T-cell (primary cell): ENCODE measurements at regions not wholly inside any gene's neighbourhood (a gene's known extent, or its start where the extent isn't known, plus 50 kb on each side); places are given as distances from the start of the nearest gene placed in this dataset.
A peak's percentile ranks its signal among the peaks of the same experiment; 100 is the strongest.

ENCODE experiments used
- ATAC-seq, 4 experiments: fragments of 200-7000 bp in 3 of 4; fragments of 150-1000 bp in 1 of 4; cut with Tn5 transposase; replicated peaks in 1 of 4; 1 replicate in 3 of 4; 2 replicates in 1 of 4; pipeline ENCODE4 v1.10.0; 2021; ENCODE audit warnings: moderate library complexity in 3 of 4, mild to moderate bottlenecking in 2 of 4, moderate number of reproducible peaks in 1 of 4
- CTCF ChIA-PET, 2 donors: fragments of 300-600 bp; sonication (Branson Sonifier 250); formaldehyde crosslinking; loops; one replicate each; lab custom pipeline; 2022; ENCODE audit warnings: antibody characterized with exemption in 2 of 2; lab: Charles Lee
- POLR2A ChIA-PET, 2 donors: fragments of 300-600 bp; sonication (Branson Sonifier 250); formaldehyde crosslinking; loops; one replicate each; lab custom pipeline; 2022; ENCODE audit warnings: antibody characterized with exemption in 2 of 2; lab: Charles Lee
- DNase-seq, 35 experiments: peaks; one replicate each; pipeline versions ENCODE4 v3.0.0 to v3.0.0-alpha.2; 2013 to 2023
- H3K27ac ChIP-seq: one replicate; pipeline ENCODE4 v1.5.1; 2013; ENCODE audit warnings: low read length
- H3K27me3 ChIP-seq, 2 experiments: replicated peaks in 1 of 2; 1 replicate in 1 of 2; 2 replicates in 1 of 2; pipeline versions ENCODE4 v1.6.1 to v1.7.0; 2013; ENCODE audit warnings: low read length in 1 of 2, mixed read lengths in 1 of 2; ENCODE audit not compliant: control insufficient read depth in 2 of 2, insufficient read depth in 2 of 2; ENCODE audit errors: extremely low read depth in 1 of 2
- H3K36me3 ChIP-seq, 2 donors: 1 replicate in 1 of 2; 2 replicates in 1 of 2; pipeline versions ENCODE4 v1.6.1 to v1.7.0; 2013; ENCODE audit warnings: low read length in 1 of 2; ENCODE audit not compliant: control insufficient read depth in 2 of 2, insufficient read depth in 1 of 2; ENCODE audit errors: extremely low read depth in 1 of 2
- H3K4me1 ChIP-seq, 2 experiments: 1 replicate in 1 of 2; 2 replicates in 1 of 2; pipeline versions ENCODE4 v1.6.1 to v1.7.0; 2013; ENCODE audit warnings: low read length in 2 of 2, mixed read lengths in 1 of 2; ENCODE audit not compliant: insufficient read depth in 2 of 2, control insufficient read depth in 1 of 2; ENCODE audit errors: extremely low read depth in 1 of 2
- H3K4me3 ChIP-seq, 2 donors: 1 replicate in 1 of 2; 2 replicates in 1 of 2; pipeline versions ENCODE4 v1.5.1 to v1.7.0; 2013; ENCODE audit warnings: mild to moderate bottlenecking in 2 of 2, low read length in 1 of 2, moderate library complexity in 1 of 2; ENCODE audit not compliant: control insufficient read depth in 1 of 2; ENCODE audit errors: extremely low read depth in 1 of 2
- H3K9me3 ChIP-seq: 2 replicates; pipeline ENCODE4 v1.7.0; 2013
- H3K27ac Mint-ChIP-seq, 2 donors: one replicate each; pipeline ENCODE4 v1.8.0; 2020 to 2021; ENCODE audit warnings: mild to moderate bottlenecking in 2 of 2, mixed read lengths in 2 of 2
- H3K27me3 Mint-ChIP-seq, 2 donors: one replicate each; pipeline ENCODE4 v1.8.0; 2021 to 2022; ENCODE audit warnings: mixed read lengths in 2 of 2
- H3K36me3 Mint-ChIP-seq: one replicate; pipeline ENCODE4 v1.8.0; 2021; ENCODE audit warnings: mixed read lengths
- H3K4me1 Mint-ChIP-seq, 3 donors: one replicate each; pipeline ENCODE4 v1.8.0; 2020 to 2022; ENCODE audit warnings: mixed read lengths in 3 of 3, mild to moderate bottlenecking in 1 of 3
- H3K4me3 Mint-ChIP-seq, 3 donors: one replicate each; pipeline ENCODE4 v1.8.0; 2020 to 2022; ENCODE audit warnings: mild to moderate bottlenecking in 3 of 3, mixed read lengths in 3 of 3, moderate library complexity in 3 of 3
- H3K9me3 Mint-ChIP-seq, 3 donors: one replicate each; pipeline ENCODE4 v1.8.0; 2020 to 2022; ENCODE audit warnings: mixed read lengths in 3 of 3
- WGBS: methylation state at CpG from one replicate; pipeline ENCODE4 v1.1.5; 2013; ENCODE audit warnings: missing lambda C conversion rate; ENCODE audit not compliant: insufficient coverage; 5-methylcytosine and 5-hydroxymethylcytosine counted together

GRCh38 chr1:235045921-235046601 lies 82.6 kb downstream of the TOMM20 start:
- Histone ChIP-seq H3K4me1 (peaks cover 0 to 17% of the 10 kb centered on the region in 2 experiments), H3K9me3 (no peaks in the 10 kb centered on the region), H3K27me3 (no peaks in the 10 kb centered on the region), H3K4me3 (no peak overlapping the region), H3K27ac (no peak overlapping the region), H3K36me3 (no peaks in the 10 kb centered on the region)
- CTCF ChIA-PET = no interaction called here
- peaks cover 2 to 32% (median 14%) of the 10 kb centered on the region in 3 donors for H3K4me1 Mint-ChIP-seq
- DNase-seq = no peak
- H3K27ac Mint-ChIP-seq = no peak overlapping the region
- H3K9me3 Mint-ChIP-seq = no peaks in the 10 kb centered on the region
- no peak for ATAC-seq
- POLR2A ChIA-PET = no interaction called here
- WGBS = 86% methylated on average over 11 of the region's 17 CpGs
- H3K4me3 Mint-ChIP-seq = no peak overlapping the region
- no peaks in the 10 kb centered on the region for H3K36me3 Mint-ChIP-seq
- no peaks in the 10 kb centered on the region for H3K27me3 Mint-ChIP-seq

GRCh38 chr1:235045034-235045690 lies 83.5 kb downstream of the TOMM20 start:
- Mint-ChIP-seq H3K9me3 (no peaks in the 10 kb centered on the region), H3K4me1 (peaks cover 6 to 35% (median 17%) of the 10 kb centered on the region in 3 donors), H3K36me3 (no peaks in the 10 kb centered on the region), H3K4me3 (no peak overlapping the region), H3K27me3 (no peaks in the 10 kb centered on the region), H3K27ac (no peak overlapping the region)
- Histone ChIP-seq H3K36me3 (no peaks in the 10 kb centered on the region), H3K27ac (no peak overlapping the region), H3K4me3 (no peak overlapping the region), H3K27me3 (no peaks in the 10 kb centered on the region), H3K4me1 (peaks cover 0 to 17% of the 10 kb centered on the region in 2 experiments), H3K9me3 (no peaks in the 10 kb centered on the region)
- ChIA-PET CTCF (no interaction called here), POLR2A (no interaction called here)
- WGBS = 75% methylated on average over 5 of the region's 10 CpGs
- DNase-seq (no peak), ATAC-seq (no peak)

GRCh38 chr1:235043234-235043633 lies 85.4 kb downstream of the TOMM20 start:
- Mint-ChIP-seq H3K27me3 (no peaks in the 10 kb centered on the region), H3K9me3 (peaks cover 9 to 12% (median 10%) of the 10 kb centered on the region in 3 donors), H3K36me3 (peaks cover 5% of the 10 kb centered on the region), H3K4me1 (peaks cover 6 to 33% (median 17%) of the 10 kb centered on the region in 3 donors), H3K4me3 (no peak overlapping the region), H3K27ac (no peak overlapping the region)
- H3K9me3 ChIP-seq = no peaks in the 10 kb centered on the region
- ChIA-PET CTCF (no interaction called here), POLR2A (no interaction called here)
- DNase-seq (peak in 3 of 35 experiments; percentile 5 to 30 (median 19)), ATAC-seq (peak in 1 of 4 experiments; percentile 29)
- no peaks in the 10 kb centered on the region for H3K27me3 ChIP-seq
- H3K4me1 ChIP-seq = peaks cover 0 to 17% of the 10 kb centered on the region in 2 experiments
- WGBS = no CpG with 5 or more reads among the region's 3 CpGs
- no peak overlapping the region for H3K27ac ChIP-seq
- no peaks in the 10 kb centered on the region for H3K36me3 ChIP-seq
- no peak overlapping the region for H3K4me3 ChIP-seq

GRCh38 chr1:235038701-235039100 lies 89.9 kb downstream of the TOMM20 start:
- Mint-ChIP-seq H3K27ac (no peak overlapping the region), H3K27me3 (no peaks in the 10 kb centered on the region), H3K36me3 (peaks cover 9% of the 10 kb centered on the region), H3K4me3 (no peak overlapping the region), H3K9me3 (peaks cover 13 to 17% (median 15%) of the 10 kb centered on the region in 3 donors), H3K4me1 (peaks cover 6 to 12% (median 6%) of the 10 kb centered on the region in 3 donors)
- ATAC-seq = no peak
- DNase-seq = no peak
- Histone ChIP-seq H3K36me3 (no peaks in the 10 kb centered on the region), H3K27ac (no peak overlapping the region), H3K9me3 (no peaks in the 10 kb centered on the region), H3K4me3 (no peak overlapping the region), H3K4me1 (peaks cover 0 to 8% of the 10 kb centered on the region in 2 experiments), H3K27me3 (no peaks in the 10 kb centered on the region)
- POLR2A ChIA-PET = interaction anchor here in 1 of 2 donors (0.7 kb wide), 2 partner anchors 163 to 535 kb away, joined by 3 to 5 read pairs; no protein-coding TSS in a partner anchor
- CTCF ChIA-PET = no interaction called here
- WGBS = no CpG with 5 or more reads among the region's 2 CpGs

- H3K36me3 ChIP-seq = no peaks in the 10 kb centered on the region
- CTCF ChIA-PET = no interaction called here
- no peak overlapping the region for H3K4me3 ChIP-seq
- peaks cover 0 to 4% of the 10 kb centered on the region in 2 experiments for H3K4me1 ChIP-seq
- DNase-seq (no peak), ATAC-seq (no peak)
- Mint-ChIP-seq H3K27me3 (no peaks in the 10 kb centered on the region), H3K27ac (no peak overlapping the region), H3K9me3 (peaks cover 13 to 17% (median 15%) of the 10 kb centered on the region in 3 donors), H3K4me3 (no peak overlapping the region), H3K4me1 (peaks cover 3 to 6% (median 3%) of the 10 kb centered on the region in 3 donors), H3K36me3 (peaks cover 9% of the 10 kb centered on the region)
- POLR2A ChIA-PET = no interaction called here
- no peaks in the 10 kb centered on the region for H3K9me3 ChIP-seq
- no peaks in the 10 kb centered on the region for H3K27me3 ChIP-seq
- no peak overlapping the region for H3K27ac ChIP-seq
- WGBS = no CpG with 5 or more reads among the region's 2 CpGs
Measured at GRCh38 chr1:235035928-235036327, 92.7 kb downstream of the TOMM20 start.

GRCh38 chr1:235030919-235031596 lies 97.6 kb downstream of the TOMM20 start:
- no peaks in the 10 kb centered on the region for H3K27me3 ChIP-seq
- H3K4me1 ChIP-seq = peaks cover 0 to 4% of the 10 kb centered on the region in 2 experiments
- Mint-ChIP-seq H3K9me3 (peaks cover 0 to 5% (median 0%) of the 10 kb centered on the region in 3 donors), H3K27me3 (no peaks in the 10 kb centered on the region), H3K36me3 (no peaks in the 10 kb centered on the region), H3K4me1 (peaks cover 0 to 4% (median 1%) of the 10 kb centered on the region in 3 donors), H3K27ac (no peak overlapping the region), H3K4me3 (no peak overlapping the region)
- DNase-seq = no peak
- H3K27ac ChIP-seq = no peak overlapping the region
- H3K9me3 ChIP-seq = no peaks in the 10 kb centered on the region
- H3K4me3 ChIP-seq = no peak overlapping the region
- WGBS = 80% methylated on average over 3 of the region's 7 CpGs
- no peak for ATAC-seq
- POLR2A ChIA-PET = interaction anchor here (0.6 kb wide), 2 partner anchors 13 to 419 kb away, joined by 3 to 9 read pairs; no protein-coding TSS in a partner anchor
- no peaks in the 10 kb centered on the region for H3K36me3 ChIP-seq
- CTCF ChIA-PET = no interaction called here
